GM19372 (cell line): ENCODE measurements at regions not wholly inside any gene's neighbourhood (a gene's known extent, or its start where the extent isn't known, plus 50 kb on each side); places are given as distances from the start of the nearest gene placed in this dataset.

Experiments
- ATAC-seq: cut with Tn5 transposase; IDR thresholded peaks from one replicate; pipeline ENCODE4 v1.9.1; 2021; ENCODE audit warnings: mild to moderate bottlenecking, low read depth, moderate library complexity; ENCODE audit not compliant: unreplicated experiment

DNA sequence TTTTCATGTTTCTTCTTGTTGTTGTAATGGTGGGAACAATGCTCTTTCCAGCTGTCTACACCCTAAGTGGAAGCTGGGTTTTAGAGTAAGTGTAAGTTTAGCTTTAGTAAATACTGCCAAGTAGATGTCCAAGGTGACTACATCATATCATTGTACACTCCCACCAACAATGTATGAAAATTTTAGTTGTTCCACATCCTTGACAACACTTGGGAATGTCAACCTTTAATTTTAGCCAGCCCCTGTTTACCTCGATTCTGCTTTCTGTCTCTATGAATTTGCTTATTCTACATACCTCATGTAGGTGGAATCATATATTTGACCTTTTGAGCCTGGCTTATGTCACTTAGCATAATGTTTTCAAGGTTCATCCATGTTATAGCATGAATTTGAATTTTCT is 93.0 kb downstream of the MTPAP start:
- no peak for ATAC-seq

GRCh38 chr10:30254926-30255325 is 94.2 kb downstream of the MTPAP start:
- no peak for ATAC-seq

- ATAC-seq = no peak
Observed at GRCh38 chr10:30248728-30249127, 100.3 kb downstream of the MTPAP start.

- peak; percentile 62 for ATAC-seq
Observed at GRCh38 chr10:30247704-30248103, 101.4 kb downstream of the MTPAP start.

DNA sequence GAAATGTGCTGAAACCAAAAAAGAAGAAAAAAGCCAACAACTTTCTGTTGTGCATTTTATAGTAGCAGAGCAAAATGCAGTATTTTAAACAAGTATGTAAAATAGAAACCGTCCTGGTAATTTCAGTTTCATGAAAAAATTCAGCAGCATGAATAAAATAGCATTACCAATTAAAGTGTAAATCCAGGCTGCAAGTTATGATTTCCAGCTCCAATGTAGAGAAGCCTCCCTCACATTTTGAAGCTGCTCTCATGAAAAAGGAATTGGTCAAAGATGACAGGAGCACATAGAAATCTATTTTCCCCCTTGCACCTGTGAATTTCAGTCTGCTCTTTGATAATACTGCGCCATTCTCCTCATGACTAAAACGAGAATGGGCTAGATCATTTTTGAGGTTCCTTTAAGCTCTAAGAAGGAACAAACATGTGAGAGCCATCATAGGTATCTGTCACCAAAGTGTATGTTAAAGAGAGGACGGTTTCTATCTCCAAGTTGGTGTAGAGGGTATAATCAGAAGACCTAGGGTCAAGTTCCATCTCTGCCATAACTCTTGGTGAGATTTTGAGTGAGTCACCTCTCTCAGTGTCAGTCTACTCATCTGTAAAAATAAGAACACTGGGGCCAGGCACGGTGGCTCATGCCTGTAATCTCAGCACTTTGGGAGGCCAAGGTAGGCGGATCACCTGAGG is 107.5 kb downstream of the MTPAP start:
- no peak for ATAC-seq

GRCh38 chr10:30238836-30239235 is 110.2 kb downstream of the MTPAP start:
- no peak for ATAC-seq

DNA sequence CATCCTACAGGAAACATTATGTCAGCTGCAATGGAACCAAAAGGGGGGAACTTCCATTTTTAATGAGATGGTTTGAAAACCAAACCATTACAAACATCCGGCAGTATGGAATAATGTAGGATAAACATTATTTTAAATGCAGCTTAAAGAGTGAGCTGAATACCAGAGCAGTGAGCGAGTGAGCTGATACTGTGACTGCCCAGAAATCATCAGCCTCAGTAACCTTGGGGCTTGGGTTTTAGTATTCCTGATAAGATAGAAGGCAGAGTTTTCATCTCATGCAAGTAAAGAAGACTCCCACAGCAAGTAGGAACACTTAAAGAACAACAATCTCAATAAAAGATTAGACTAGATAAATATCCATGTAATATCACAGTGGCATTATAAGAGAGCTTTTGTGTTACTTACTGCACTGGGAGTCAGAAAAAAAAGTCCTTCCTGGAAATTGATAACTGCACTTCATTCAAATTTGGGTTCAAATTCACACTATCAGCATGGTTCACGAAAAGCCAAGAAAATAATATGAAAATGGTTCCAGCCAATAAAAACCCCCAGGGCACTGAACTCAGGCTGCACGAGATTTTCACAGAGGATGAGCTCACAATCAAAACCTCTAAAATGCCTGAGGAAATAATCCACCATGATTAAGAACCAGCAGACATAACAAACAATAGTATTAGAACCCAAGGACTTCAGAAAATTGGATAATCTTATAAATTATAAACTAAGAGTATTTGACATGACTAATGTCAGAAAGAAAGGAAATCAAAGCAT is 115.7 kb downstream of the MTPAP start:
- ATAC-seq = no peak

GRCh38 chr10:30231709-30232108 is 117.4 kb downstream of the MTPAP start:
- no peak for ATAC-seq

DNA sequence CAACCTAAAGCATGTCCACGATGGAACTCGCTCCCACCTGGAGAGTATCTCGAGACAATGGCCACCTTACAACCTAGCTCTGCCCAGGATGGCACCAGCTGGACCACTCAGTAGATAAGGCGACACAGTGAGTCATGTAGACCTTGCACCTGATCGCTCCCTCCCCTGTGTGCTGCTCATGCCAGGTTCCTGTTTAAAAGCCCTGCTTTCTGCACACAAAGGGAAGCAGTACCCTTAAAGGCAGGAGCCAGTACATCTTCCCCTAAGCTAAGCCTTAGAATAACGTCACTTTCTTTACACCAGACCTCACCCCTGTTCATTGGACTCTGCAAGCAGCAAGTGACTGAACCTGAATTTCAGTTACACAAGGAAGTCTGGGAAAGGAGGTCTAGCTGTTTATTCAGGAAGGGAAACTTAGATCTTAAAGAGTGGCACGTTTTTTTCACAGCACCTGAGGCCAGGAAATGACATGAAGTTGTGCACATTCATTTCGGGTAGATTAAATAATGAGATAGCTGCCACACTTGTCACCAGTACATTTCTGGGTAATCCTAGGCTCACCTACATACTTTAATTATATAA is 117.9 kb downstream of the MTPAP start:
- ATAC-seq = no peak

- no peak for ATAC-seq
Observed at GRCh38 chr10:30229536-30229935, 119.5 kb downstream of the MTPAP start.

- ATAC-seq = no peak
Observed at GRCh38 chr10:30228417-30229036, 120.6 kb downstream of the MTPAP start.

GRCh38 chr10:30227481-30227880 is 121.6 kb downstream of the MTPAP start:
- no peak for ATAC-seq

DNA sequence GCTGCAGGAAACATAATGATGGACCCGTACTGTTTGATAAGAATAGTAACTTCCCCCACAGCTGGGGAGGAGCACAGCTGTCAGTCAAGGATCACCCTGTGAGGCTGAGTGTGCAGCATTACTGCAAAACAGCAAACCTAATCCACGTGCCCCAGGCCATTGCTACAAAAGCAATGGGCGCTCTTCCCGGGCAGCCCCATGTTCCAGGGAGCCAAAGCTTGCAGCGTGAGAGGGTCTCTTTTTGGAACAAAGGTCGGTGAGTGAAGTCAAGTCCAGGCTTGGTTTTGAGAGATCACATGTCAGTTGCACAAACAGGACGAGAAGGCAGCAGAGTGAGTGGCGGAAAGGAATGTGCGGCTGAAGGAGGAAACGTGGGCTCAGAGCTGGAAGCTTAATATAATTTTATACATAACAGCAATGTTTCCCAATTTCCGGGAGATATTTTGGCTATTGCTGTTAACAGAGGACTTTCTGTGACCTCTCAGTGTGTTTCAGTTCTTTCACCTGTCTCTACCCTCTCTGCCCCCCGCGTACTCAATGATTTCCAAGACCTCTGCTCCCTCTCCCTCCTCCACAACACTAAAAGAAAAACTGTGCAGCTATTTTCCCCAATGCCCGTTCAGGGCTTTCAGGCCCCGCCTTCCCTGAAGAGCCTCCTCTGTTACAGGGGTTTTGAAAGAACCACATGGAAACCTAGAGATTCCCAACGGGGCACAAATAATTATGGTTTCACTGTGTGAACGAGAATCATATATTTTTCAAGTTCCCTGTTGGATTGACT is 128.9 kb downstream of the MTPAP start:
- no peak for ATAC-seq

DNA sequence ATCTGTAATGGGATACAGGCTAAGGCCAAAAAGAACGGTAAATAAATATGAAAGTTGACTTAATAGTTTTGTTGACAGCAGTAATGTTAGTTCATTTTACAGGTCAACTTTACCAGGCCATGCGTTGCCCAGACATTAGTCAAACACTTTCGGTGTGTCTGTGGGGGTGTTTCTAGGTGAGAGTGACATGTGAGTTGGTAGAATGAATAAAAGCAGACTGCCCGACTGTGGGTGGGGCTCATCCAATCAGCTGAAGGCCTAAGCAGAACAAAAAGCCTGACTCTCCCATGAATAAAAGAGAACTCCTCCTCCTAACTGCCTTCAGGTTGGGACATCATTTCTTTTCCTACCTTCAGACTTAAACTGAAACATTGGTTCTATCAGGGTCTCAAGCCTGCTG is 132.3 kb downstream of the MTPAP start:
- ATAC-seq = no peak

GRCh38 chr10:30215623-30216022 is 133.5 kb downstream of the MTPAP start:
- ATAC-seq = no peak

- ATAC-seq = no peak
Observed at GRCh38 chr10:30215141-30215540, 133.9 kb downstream of the MTPAP start.

DNA sequence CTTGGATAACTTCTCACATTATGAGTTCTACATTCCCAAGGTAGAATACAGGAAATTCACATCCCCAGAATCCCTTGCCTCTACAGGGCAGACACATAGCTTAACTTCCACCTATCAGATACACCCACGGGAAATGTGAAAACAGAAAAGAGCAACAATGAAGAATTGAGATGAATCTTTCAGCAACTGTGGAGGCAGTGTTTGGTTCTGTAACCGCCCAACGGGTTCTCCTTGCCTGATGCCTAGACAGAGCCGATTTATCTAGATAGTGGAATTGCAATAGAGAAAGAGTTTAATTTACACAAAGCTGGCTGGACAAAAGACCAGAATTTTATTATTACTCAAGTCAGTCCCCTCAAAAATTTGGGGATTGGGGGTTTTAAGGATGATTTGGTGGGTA is 138.8 kb downstream of the MTPAP start:
- ATAC-seq = no peak

DNA sequence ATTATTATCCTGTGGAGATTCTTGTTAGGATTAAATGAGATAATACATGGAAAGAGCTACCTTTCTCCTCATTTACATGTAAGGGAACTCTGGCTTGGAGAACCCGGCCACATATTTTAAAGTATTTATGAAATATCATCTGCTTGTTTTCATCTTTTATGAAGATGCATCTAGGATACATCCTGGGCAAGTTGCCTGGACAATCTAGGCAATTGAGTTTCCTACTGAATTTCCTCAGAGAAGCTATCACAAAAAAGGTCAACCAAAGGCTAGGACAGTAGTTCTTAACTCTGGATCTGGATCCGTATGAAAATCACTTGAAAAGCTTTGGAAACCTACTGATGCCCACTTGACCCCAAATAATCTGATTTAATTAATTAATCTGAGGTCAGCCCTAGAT is 140.7 kb downstream of the MTPAP start:
- no peak for ATAC-seq

GRCh38 chr10:30207485-30208052 is 141.5 kb downstream of the MTPAP start:
- no peak for ATAC-seq

DNA sequence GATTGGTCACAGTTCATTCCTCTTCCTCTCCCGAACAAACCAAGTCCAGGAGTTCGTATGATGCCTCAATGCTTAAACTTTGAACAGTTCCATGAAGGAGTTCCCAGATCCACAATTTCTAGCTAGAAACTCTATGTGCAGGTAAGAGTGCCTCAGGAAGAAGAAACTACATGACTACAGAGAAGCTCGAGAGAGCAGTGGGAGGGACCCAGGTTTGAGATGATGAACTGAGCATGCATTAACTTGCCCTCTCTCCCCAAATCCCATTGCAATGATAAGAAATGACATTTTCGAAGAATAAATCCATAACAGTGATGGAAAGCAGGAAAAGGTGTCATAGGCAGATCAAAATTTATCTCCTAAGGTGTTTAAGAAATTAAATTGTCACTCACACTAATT is 140.6 kb upstream of the JCAD start:
- ATAC-seq = no peak
